ENCODE measurements at regions not wholly inside any gene's neighbourhood (a gene's known extent, or its start where the extent isn't known, plus 50 kb on each side); places are given as distances from the start of the nearest gene placed in this dataset.

- no peak for DNase-seq (ENCODE audit: low read depth in 1 of 2, low spot score in 1 of 2)
- no peak for TF ChIP-seq REST (IDR thresholded peaks at IDR 0.05; ENCODE audit: insufficient replicate concordance, low read depth)
- TF ChIP-seq SPI1 (IDR thresholded peaks at IDR 0.05; ENCODE audit: borderline replicate concordance, low read depth), result no peak
- no peak for TF ChIP-seq POLR2AphosphoS5 (IDR thresholded peaks at IDR 0.05; ENCODE audit: low read depth)
- no peak for TF ChIP-seq GABPA (IDR thresholded peaks at IDR 0.05; ENCODE audit: low read depth)
- TF ChIP-seq CTCF (IDR thresholded peaks at IDR 0.05; ENCODE audit: insufficient read depth, low read length), result no peak
- Histone ChIP-seq H3K27ac (replicated peaks) (no peak overlapping the region), H3K4me3 (replicated peaks; ENCODE audit: insufficient read depth, low read length) (no peak overlapping the region), H3K27me3 (ENCODE audit: insufficient read depth, poor library complexity, severe bottlenecking) (no peaks in the 10 kb centered on the region)
Observed at GRCh38 chr1:34406833-34407539, 230.3 kb downstream of the C1orf94 start.

GRCh38 chr1:34408011-34408410 is 231.3 kb downstream of the C1orf94 start:
- H3K4me3 ChIP-seq (replicated peaks; ENCODE audit: insufficient read depth, low read length), result no peak overlapping the region
- H3K27me3 ChIP-seq (ENCODE audit: insufficient read depth, poor library complexity, severe bottlenecking), result no peaks in the 10 kb centered on the region
- no peak for TF ChIP-seq SPI1 (IDR thresholded peaks at IDR 0.05; ENCODE audit: borderline replicate concordance, low read depth)
- no peak for TF ChIP-seq GABPA (IDR thresholded peaks at IDR 0.05; ENCODE audit: low read depth)
- no peak for TF ChIP-seq REST (IDR thresholded peaks at IDR 0.05; ENCODE audit: insufficient replicate concordance, low read depth)
- TF ChIP-seq POLR2AphosphoS5 (IDR thresholded peaks at IDR 0.05; ENCODE audit: low read depth), result no peak
- TF ChIP-seq CTCF (IDR thresholded peaks at IDR 0.05; ENCODE audit: insufficient read depth, low read length), result no peak
- no peak overlapping the region for H3K27ac ChIP-seq (replicated peaks)
- no peak for DNase-seq (ENCODE audit: low read depth in 1 of 2, low spot score in 1 of 2)

GRCh38 chr1:34409689-34410229 is 233.1 kb downstream of the C1orf94 start:
- TF ChIP-seq GABPA (IDR thresholded peaks at IDR 0.05; ENCODE audit: low read depth) (no peak), CTCF (IDR thresholded peaks at IDR 0.05; ENCODE audit: insufficient read depth, low read length) (no peak), SPI1 (IDR thresholded peaks at IDR 0.05; ENCODE audit: borderline replicate concordance, low read depth) (no peak), POLR2AphosphoS5 (IDR thresholded peaks at IDR 0.05; ENCODE audit: low read depth) (no peak), REST (IDR thresholded peaks at IDR 0.05; ENCODE audit: insufficient replicate concordance, low read depth) (no peak)
- no peak for DNase-seq (ENCODE audit: low read depth in 1 of 2, low spot score in 1 of 2)
- H3K4me3 ChIP-seq (replicated peaks; ENCODE audit: insufficient read depth, low read length), result no peak overlapping the region
- no peak overlapping the region for H3K27ac ChIP-seq (replicated peaks)
- H3K27me3 ChIP-seq (ENCODE audit: insufficient read depth, poor library complexity, severe bottlenecking), result no peaks in the 10 kb centered on the region

Measured in HL-60 (cell line).